Esophagus squamous epithelium (tissue), 5 donors: ENCODE measurements at regions not wholly inside any gene's neighbourhood (a gene's known extent, or its start where the extent isn't known, plus 50 kb on each side); places are given as distances from the start of the nearest gene placed in this dataset.
"Not testable (repeated sequence)": the region's sequence is repeated elsewhere in the genome, so short reads cannot be mapped to it uniquely, and the experiment has no call there.

Source experiments
- DNase-seq: peaks from one replicate; lab custom pipeline; 2025; lab: John Stamatoyannopoulos, UW
- H3K27ac ChIP-seq, 4 donors: fragments of 200-600 bp; sonication (generic); one replicate each; pipeline ENCODE4 v1.5.1; 2016 to 2019; ENCODE audit warnings: mild to moderate bottlenecking in 1 of 4
- H3K27me3 ChIP-seq, 4 donors: fragments of 200-600 bp; sonication (generic); 1 replicate in 3 of 4; 2 replicates in 1 of 4; pipeline versions ENCODE4 v1.5.1 to v1.6.0; 2017 to 2021; ENCODE audit warnings: antibody characterized with exemption in 1 of 4
- H3K36me3 ChIP-seq, 3 donors: fragments of 200-600 bp; sonication (generic); one replicate each; pipeline ENCODE4 v1.5.1; 2016 to 2019
- H3K4me1 ChIP-seq, 3 donors: fragments of 200-600 bp; sonication (generic); one replicate each; pipeline ENCODE4 v1.5.1; 2017 to 2019
- H3K4me3 ChIP-seq, 4 donors: fragments of 200-600 bp; sonication (generic); 1 replicate in 3 of 4; 2 replicates in 1 of 4; pipeline ENCODE4 v1.5.1; 2016 to 2019; ENCODE audit warnings: mild to moderate bottlenecking in 2 of 4, moderate library complexity in 1 of 4
- H3K9me3 ChIP-seq, 3 donors: fragments of 200-600 bp; sonication (generic); one replicate each; pipeline ENCODE4 v1.5.1; 2016 to 2019
- CTCF ChIP-seq, 6 experiments: fragments of 450-650 bp in 4 of 6; fragments of 200-600 bp in 2 of 6; sonication (generic) in 2 of 6; IDR thresholded peaks; one replicate each; pipeline ENCODE4 v1.5.1; 2016 to 2019; ENCODE audit warnings: antibody characterized with exemption in 6 of 6, mild to moderate bottlenecking in 4 of 6, moderate library complexity in 4 of 6
- POLR2A ChIP-seq, 4 donors: fragments of 450-650 bp; IDR thresholded peaks; one replicate each; pipeline ENCODE4 v1.6.1; 2017; ENCODE audit warnings: antibody characterized with exemption in 4 of 4, mild to moderate bottlenecking in 4 of 4, moderate library complexity in 3 of 4
- WGBS, 2 donors: methylation state at CpG; one replicate each; pipeline ENCODE4 v1.1.5; 2018; 5-methylcytosine and 5-hydroxymethylcytosine counted together
- intact Hi-C: fragments of 100-400 bp; cut with DNase I; formaldehyde crosslinking; loops from one replicate; pipeline ENCODE4 v1.15.0; 2022
- donor health status: DM: yes; HTN: yes; CAD: no.

GRCh38 chr7:132001146-132001545 lies 444.7 kb upstream of the PODXL start:
- TF ChIP-seq POLR2A (IDR thresholded peaks at IDR 0.05), result no peak
- TF ChIP-seq CTCF (IDR thresholded peaks at IDR 0.05), result no peak
- DNase-seq, result no peak
- Histone ChIP-seq H3K4me1 (no peaks in the 10 kb centered on the region), H3K4me3 (no peak overlapping the region), H3K9me3 (no peaks in the 10 kb centered on the region), H3K27me3 (peaks cover 0 to 4% (median 0%) of the 10 kb centered on the region in 4 donors), H3K36me3 (no peaks in the 10 kb centered on the region), H3K27ac (no peak overlapping the region)
- intact Hi-C loops, result no loop called here
- WGBS, 2 donors, result 21 to 35% methylated on average over 2 of the region's 2 CpGs

DNA sequence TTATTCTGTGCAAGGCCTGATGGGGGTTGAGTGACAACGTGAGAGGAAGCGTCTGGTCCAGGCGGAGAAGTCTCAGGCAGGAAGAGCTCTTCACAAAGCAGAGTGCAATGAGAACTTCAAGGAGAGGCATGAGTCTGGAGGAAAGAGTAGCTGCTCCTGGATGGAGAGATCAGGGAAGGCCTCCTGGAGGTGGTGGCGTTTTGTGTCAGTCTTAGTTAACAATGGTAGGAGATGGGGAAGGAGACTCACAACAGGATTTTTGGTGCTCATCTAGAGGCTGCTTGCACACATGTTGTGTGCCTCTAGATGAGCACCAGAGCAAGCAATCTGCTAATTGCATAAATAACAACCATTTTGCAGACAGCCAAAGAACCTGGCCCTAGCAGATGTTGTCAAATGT lies 442.8 kb upstream of the PODXL start:
- no peak for DNase-seq
- Histone ChIP-seq H3K36me3 (no peaks in the 10 kb centered on the region), H3K9me3 (no peaks in the 10 kb centered on the region), H3K27ac (no peak overlapping the region), H3K4me1 (no peaks in the 10 kb centered on the region), H3K27me3 (peaks cover 0 to 4% (median 0%) of the 10 kb centered on the region in 4 donors), H3K4me3 (no peak overlapping the region)
- TF ChIP-seq POLR2A (IDR thresholded peaks at IDR 0.05) (no peak), CTCF (IDR thresholded peaks at IDR 0.05) (no peak)
- intact Hi-C loops, result no loop called here
- 63 to 90% methylated on average over 4 of the region's 4 CpGs for WGBS, 2 donors

DNA sequence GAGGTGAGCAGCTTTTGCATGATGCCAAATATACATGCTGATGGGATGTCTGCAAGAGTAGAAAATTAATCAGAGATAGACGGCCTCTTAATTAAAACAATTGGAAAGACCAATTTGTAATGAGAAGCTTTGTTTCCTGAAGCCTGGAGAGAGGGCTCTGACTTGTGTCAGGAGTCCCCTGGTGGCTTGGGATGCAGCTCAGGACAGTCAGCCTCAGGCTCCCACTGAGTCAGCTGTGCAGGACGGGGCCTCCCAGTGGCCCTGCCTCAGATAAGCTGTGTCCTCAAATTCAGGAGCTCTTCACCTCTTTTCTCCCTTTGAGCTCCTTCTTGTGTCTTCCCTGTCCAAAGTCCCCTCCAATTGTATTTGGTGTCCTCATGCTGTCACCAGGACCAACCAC lies 438.9 kb upstream of the PODXL start:
- Histone ChIP-seq H3K4me1 (no peaks in the 10 kb centered on the region), H3K4me3 (no peak overlapping the region), H3K27ac (no peak overlapping the region), H3K27me3 (no peaks in the 10 kb centered on the region), H3K9me3 (no peaks in the 10 kb centered on the region), H3K36me3 (no peaks in the 10 kb centered on the region)
- intact Hi-C loops, result no loop called here
- no peak for DNase-seq
- TF ChIP-seq CTCF (IDR thresholded peaks at IDR 0.05) (no peak), POLR2A (IDR thresholded peaks at IDR 0.05) (no peak)
- WGBS, 2 donors, result 69% methylated on average over 2 of the region's 2 CpGs

- H3K4me3 ChIP-seq, DNase-seq, H3K27ac ChIP-seq, H3K9me3 ChIP-seq, H3K4me1 ChIP-seq, H3K27me3 ChIP-seq, intact Hi-C loops, H3K36me3 ChIP-seq: not testable (repeated sequence)
Measured at GRCh38 chr7:131981069-131981468, 424.6 kb upstream of the PODXL start.

DNA sequence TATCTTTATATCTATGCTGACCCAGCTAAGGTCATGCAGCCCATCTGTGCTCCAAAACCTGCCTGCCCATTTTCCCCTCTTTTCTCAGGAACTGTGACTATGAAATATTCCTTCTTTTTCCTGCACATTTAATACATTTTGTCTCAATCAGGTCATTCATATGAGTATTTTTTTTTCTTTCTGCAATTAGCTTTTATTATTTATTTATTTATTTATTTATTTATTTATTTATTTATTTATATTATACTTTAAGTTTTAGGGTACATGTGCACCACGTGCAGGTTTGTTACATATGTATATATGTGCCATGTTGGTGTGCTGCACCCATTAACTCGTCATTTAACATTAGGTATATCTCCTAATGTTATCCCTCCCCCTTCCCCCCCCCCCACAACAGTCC lies 421.7 kb upstream of the PODXL start:
- WGBS, 2 donors, result 67 to 80% methylated on average over 2 of the region's 2 CpGs
- H3K36me3 ChIP-seq, DNase-seq, intact Hi-C loops, H3K4me1 ChIP-seq, H3K27ac ChIP-seq, H3K9me3 ChIP-seq, H3K27me3 ChIP-seq, H3K4me3 ChIP-seq: not testable (repeated sequence)

GRCh38 chr7:131976411-131976810 lies 420.0 kb upstream of the PODXL start:
- intact Hi-C loops, result no loop called here
- Histone ChIP-seq H3K27ac (no peak overlapping the region), H3K9me3 (no peaks in the 10 kb centered on the region), H3K27me3 (no peaks in the 10 kb centered on the region), H3K4me1 (no peaks in the 10 kb centered on the region), H3K36me3 (no peaks in the 10 kb centered on the region), H3K4me3 (no peak overlapping the region)
- DNase-seq, result no peak
- 83 to 84% methylated on average over 2 to 3 of the region's 3 CpGs for WGBS, 2 donors
- TF ChIP-seq CTCF (IDR thresholded peaks at IDR 0.05), result no peak
- TF ChIP-seq POLR2A (IDR thresholded peaks at IDR 0.05), result no peak
